Endodermal cell (in vitro differentiated cells): ENCODE measurements at regions not wholly inside any gene's neighbourhood (a gene's known extent, or its start where the extent isn't known, plus 50 kb on each side); places are given as distances from the start of the nearest gene placed in this dataset.

Experiments used
- DNase-seq: peaks from one replicate; pipeline ENCODE4 v3.0.0-alpha.2; 2017
- H3K27ac ChIP-seq: 2 replicates; pipeline ENCODE4 v1.5.1; 2013; ENCODE audit warnings: mild to moderate bottlenecking, low read depth, low read length, moderate library complexity
- H3K27me3 ChIP-seq: 2 replicates; pipeline ENCODE4 v1.6.1; 2013; ENCODE audit warnings: mild to moderate bottlenecking, low read length, moderate library complexity; ENCODE audit not compliant: insufficient read depth, control insufficient read depth, poor library complexity, severe bottlenecking
- H3K36me3 ChIP-seq: 2 replicates; pipeline ENCODE4 v1.7.0; 2013; ENCODE audit warnings: mild to moderate bottlenecking, low read length, moderate library complexity; ENCODE audit not compliant: control insufficient read depth, insufficient read depth
- H3K4me1 ChIP-seq: one replicate; pipeline ENCODE4 v1.7.0; 2013; ENCODE audit warnings: low read length; ENCODE audit not compliant: control insufficient read depth, insufficient read depth
- H3K4me3 ChIP-seq: 2 replicates; pipeline ENCODE4 v1.5.1; 2013; ENCODE audit warnings: mild to moderate bottlenecking, low read length, moderate library complexity
- H3K9ac ChIP-seq: 2 replicates; pipeline ENCODE4 v1.6.1; 2013; ENCODE audit warnings: mild to moderate bottlenecking, low read length, moderate library complexity; ENCODE audit not compliant: poor library complexity, severe bottlenecking; ENCODE audit errors: extremely low read depth
- H3K9me3 ChIP-seq: 2 replicates; pipeline ENCODE4 v1.6.1; 2013; ENCODE audit warnings: mild to moderate bottlenecking, low read length, moderate library complexity; ENCODE audit not compliant: control insufficient read depth
- H3K27ac Mint-ChIP-seq: 2 replicates; pipeline ENCODE4 v1.8.0; 2020; ENCODE audit warnings: mixed read lengths
- H3K27me3 Mint-ChIP-seq: 2 replicates; pipeline ENCODE4 v1.8.0; 2021; ENCODE audit warnings: mild to moderate bottlenecking, mixed read lengths; ENCODE audit not compliant: insufficient read depth
- H3K36me3 Mint-ChIP-seq: 2 replicates; pipeline ENCODE4 v1.8.0; 2020; ENCODE audit warnings: low read depth, mixed read lengths
- H3K4me1 Mint-ChIP-seq: 2 replicates; pipeline ENCODE4 v1.8.0; 2020; ENCODE audit warnings: mixed read lengths
- H3K4me3 Mint-ChIP-seq: 2 replicates; pipeline ENCODE4 v1.8.0; 2020; ENCODE audit warnings: mild to moderate bottlenecking, moderate library complexity, mixed read lengths
- H3K9me3 Mint-ChIP-seq: 2 replicates; pipeline ENCODE4 v1.8.0; 2020; ENCODE audit warnings: mild to moderate bottlenecking, mixed read lengths
- WGBS, 2 experiments: methylation state at CpG; one replicate each; pipeline versions ENCODE4 v1.1.5 to v1.1.7; 2013; ENCODE audit warnings: missing lambda C conversion rate in 2 of 2, mixed read lengths in 1 of 2; ENCODE audit not compliant: insufficient coverage in 1 of 2, insufficient read length in 1 of 2; 5-methylcytosine and 5-hydroxymethylcytosine counted together
- TF ChIP-seq, protein P1 (sequence below): fragments of 200-600 bp; sonication (generic); conservative IDR thresholded peaks from 2 replicates; pipeline ENCODE4 v1.5.0; 2021; ENCODE audit warnings: antibody characterized with exemption, mild to moderate bottlenecking

DNA sequence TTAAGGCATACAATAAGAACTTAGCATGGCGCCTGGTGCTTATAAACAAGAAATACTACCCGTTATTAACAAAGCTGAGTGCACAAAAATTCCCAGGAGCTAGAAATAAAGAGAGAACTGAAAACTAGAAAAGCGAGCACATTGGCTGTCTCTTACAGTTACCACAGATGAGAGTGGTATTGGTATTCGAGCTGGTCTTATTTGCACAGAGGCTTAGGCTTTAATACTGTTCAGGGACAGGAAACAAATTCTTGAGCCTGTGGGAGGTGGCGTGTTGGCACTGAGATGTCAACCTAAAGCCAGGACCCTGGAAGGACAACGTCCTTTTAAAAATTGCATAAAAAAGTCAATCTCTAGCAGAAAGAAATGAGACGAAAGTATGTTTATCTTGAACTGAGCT, 67.3 kb upstream of the IGFBP2 start:
- Mint-ChIP-seq H3K36me3 (no peaks in the 10 kb centered on the region), H3K9me3 (peaks cover 9% of the 10 kb centered on the region), H3K27ac (peak overlapping the region; percentile 10), H3K4me1 (peaks cover 34% of the 10 kb centered on the region), H3K4me3 (peak overlapping the region; percentile 15), H3K27me3 (peaks cover 3% of the 10 kb centered on the region)
- TF ChIP-seq, protein P1, sequence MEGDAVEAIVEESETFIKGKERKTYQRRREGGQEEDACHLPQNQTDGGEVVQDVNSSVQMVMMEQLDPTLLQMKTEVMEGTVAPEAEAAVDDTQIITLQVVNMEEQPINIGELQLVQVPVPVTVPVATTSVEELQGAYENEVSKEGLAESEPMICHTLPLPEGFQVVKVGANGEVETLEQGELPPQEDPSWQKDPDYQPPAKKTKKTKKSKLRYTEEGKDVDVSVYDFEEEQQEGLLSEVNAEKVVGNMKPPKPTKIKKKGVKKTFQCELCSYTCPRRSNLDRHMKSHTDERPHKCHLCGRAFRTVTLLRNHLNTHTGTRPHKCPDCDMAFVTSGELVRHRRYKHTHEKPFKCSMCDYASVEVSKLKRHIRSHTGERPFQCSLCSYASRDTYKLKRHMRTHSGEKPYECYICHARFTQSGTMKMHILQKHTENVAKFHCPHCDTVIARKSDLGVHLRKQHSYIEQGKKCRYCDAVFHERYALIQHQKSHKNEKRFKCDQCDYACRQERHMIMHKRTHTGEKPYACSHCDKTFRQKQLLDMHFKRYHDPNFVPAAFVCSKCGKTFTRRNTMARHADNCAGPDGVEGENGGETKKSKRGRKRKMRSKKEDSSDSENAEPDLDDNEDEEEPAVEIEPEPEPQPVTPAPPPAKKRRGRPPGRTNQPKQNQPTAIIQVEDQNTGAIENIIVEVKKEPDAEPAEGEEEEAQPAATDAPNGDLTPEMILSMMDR = no peak
- WGBS, 2 experiments = 85 to 92% methylated on average over 5 to 7 of the region's 7 CpGs
- no peak overlapping the region for H3K9ac ChIP-seq
- no peak for DNase-seq
- H3K27me3 ChIP-seq = no peaks in the 10 kb centered on the region
- no peak overlapping the region for H3K4me3 ChIP-seq
- no peak overlapping the region for H3K27ac ChIP-seq
- no peaks in the 10 kb centered on the region for H3K36me3 ChIP-seq
- peaks cover 6% of the 10 kb centered on the region for H3K4me1 ChIP-seq
- H3K9me3 ChIP-seq = peaks cover under 1% of the 10 kb centered on the region

DNA sequence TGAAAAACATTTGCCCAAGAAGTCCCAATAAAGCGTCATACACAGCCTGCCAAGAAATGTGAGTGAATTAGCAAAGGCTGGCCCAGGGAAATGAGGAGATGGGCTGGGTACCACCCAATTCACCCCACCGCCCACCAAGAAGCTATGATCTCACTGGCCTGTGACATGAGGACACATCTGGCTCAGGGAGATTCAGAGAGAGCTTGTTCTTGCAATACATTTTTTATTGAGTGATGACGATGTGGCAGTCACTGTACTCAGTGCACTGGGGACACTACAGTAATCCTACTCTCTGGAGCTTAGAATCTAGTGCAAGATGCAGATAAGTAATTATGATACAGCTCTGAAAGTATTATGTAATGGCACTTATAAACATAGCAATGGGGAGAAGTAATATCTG, 64.6 kb upstream of the IGFBP2 start:
- H3K36me3 ChIP-seq = no peaks in the 10 kb centered on the region
- peaks cover 22% of the 10 kb centered on the region for H3K4me1 Mint-ChIP-seq
- TF ChIP-seq, protein P1 = no peak
- peaks cover 3% of the 10 kb centered on the region for H3K27me3 Mint-ChIP-seq
- no peak overlapping the region for H3K4me3 ChIP-seq
- no peak overlapping the region for H3K27ac ChIP-seq
- peaks cover 17% of the 10 kb centered on the region for H3K9me3 Mint-ChIP-seq
- H3K9ac ChIP-seq = no peak overlapping the region
- H3K9me3 ChIP-seq = peaks cover 6% of the 10 kb centered on the region
- WGBS, 2 experiments = 87 to 94% methylated on average over 2 to 3 of the region's 3 CpGs
- no peaks in the 10 kb centered on the region for H3K27me3 ChIP-seq
- no peaks in the 10 kb centered on the region for H3K4me1 ChIP-seq
- no peak overlapping the region for H3K4me3 Mint-ChIP-seq
- no peak for DNase-seq
- H3K27ac Mint-ChIP-seq = no peak overlapping the region
- H3K36me3 Mint-ChIP-seq = no peaks in the 10 kb centered on the region

DNA sequence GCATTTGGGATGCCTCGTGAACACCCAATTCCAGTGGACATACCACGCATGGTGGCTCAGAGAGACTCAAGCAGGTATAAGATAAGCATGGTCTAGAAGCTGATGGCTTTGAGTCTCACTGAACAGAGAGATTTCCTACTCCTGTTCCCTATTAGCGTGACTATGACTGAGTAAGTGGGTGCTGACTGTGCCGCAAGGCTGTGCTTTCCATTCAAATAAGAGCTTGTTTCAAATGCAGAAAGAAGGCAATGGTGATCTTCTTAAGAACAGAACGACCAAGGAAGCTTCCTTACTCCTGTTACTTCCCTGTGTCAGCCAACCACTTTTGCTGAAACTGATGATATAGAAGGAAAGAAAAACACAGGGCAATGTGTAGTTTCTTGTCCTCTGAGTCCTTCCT, 63.5 kb upstream of the IGFBP2 start:
- peaks cover 6% of the 10 kb centered on the region for H3K9me3 ChIP-seq
- H3K27ac Mint-ChIP-seq = no peak overlapping the region
- TF ChIP-seq, protein P1 = no peak
- H3K4me3 ChIP-seq = no peak overlapping the region
- peaks cover 1% of the 10 kb centered on the region for H3K27me3 Mint-ChIP-seq
- no peak for DNase-seq
- no peak overlapping the region for H3K4me3 Mint-ChIP-seq
- no peaks in the 10 kb centered on the region for H3K27me3 ChIP-seq
- no peaks in the 10 kb centered on the region for H3K4me1 ChIP-seq
- peaks cover 17% of the 10 kb centered on the region for H3K9me3 Mint-ChIP-seq
- no peaks in the 10 kb centered on the region for H3K36me3 ChIP-seq
- H3K36me3 Mint-ChIP-seq = no peaks in the 10 kb centered on the region
- H3K27ac ChIP-seq = no peak overlapping the region
- no peak overlapping the region for H3K9ac ChIP-seq
- WGBS, 2 experiments = 70% methylated on average over 3 to 5 of the region's 5 CpGs
- peaks cover 22% of the 10 kb centered on the region for H3K4me1 Mint-ChIP-seq
